ENCODE measurements at regions not wholly inside any gene's neighbourhood (a gene's known extent, or its start where the extent isn't known, plus 50 kb on each side); places are given as distances from the start of the nearest gene placed in this dataset.

DNA sequence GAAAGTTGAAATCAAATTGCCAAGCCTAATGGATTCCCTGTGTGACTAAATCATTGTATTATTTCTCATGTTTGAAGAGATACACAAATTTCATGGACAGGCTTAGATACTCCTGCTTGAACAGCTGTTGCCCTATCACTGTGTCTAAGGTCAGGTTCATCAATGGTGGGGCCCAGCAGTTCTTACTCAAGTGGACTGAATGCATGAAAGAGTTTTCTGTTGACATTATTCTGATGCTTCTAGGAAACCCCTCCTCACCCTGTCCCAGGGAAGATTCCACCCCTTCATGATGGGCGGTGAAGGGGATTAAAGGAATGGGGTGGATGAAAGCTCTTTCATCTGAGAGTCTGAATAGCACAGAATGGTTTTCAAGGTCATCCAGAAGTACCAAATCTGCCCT is 148.8 kb downstream of the INO80D start:
- no peaks in the 10 kb centered on the region for H3K4me1 ChIP-seq
- no peaks in the 10 kb centered on the region for H3K27me3 ChIP-seq
- no peaks in the 10 kb centered on the region for H3K9me3 ChIP-seq
- 96% methylated on average over 1 of the region's 1 CpG for WGBS
- no peak for TF ChIP-seq POLR2A (IDR thresholded peaks at IDR 0.05)
- no peak for TF ChIP-seq CTCF (IDR thresholded peaks at IDR 0.05)
- no peak for TF ChIP-seq POLR2AphosphoS5 (IDR thresholded peaks at IDR 0.05)
- no peak for TF ChIP-seq EP300 (IDR thresholded peaks at IDR 0.05)
- DNase-seq (ENCODE audit: low spot score in 2 of 2) = no peak
- H3K4me3 ChIP-seq = no peak overlapping the region
- H3K27ac ChIP-seq = no peak overlapping the region
- H3K36me3 ChIP-seq = no peaks in the 10 kb centered on the region

DNA sequence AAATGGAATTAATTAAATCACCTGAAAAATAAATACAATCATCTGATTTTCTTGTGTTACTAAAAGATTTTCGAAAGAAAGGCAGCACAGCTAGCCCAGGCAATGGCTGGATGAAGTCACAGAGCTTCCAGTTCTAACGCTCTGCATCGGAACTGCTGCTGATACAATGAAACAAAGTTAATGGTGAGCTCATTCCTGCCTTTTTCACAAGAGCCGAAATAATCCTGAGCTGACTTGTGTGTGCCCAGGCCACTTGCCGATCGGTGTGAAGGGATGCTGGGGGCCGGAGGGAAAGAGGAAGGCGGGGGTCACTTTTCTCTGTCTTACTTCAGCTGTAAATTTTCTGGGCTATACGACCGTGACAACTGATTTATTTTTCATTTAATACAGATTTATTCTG is 149.5 kb downstream of the INO80D start:
- no peaks in the 10 kb centered on the region for H3K27me3 ChIP-seq
- H3K36me3 ChIP-seq = no peaks in the 10 kb centered on the region
- TF ChIP-seq EP300 (IDR thresholded peaks at IDR 0.05) (no peak), CTCF (IDR thresholded peaks at IDR 0.05) (no peak), POLR2A (IDR thresholded peaks at IDR 0.05) (no peak), POLR2AphosphoS5 (IDR thresholded peaks at IDR 0.05) (no peak)
- no peak overlapping the region for H3K27ac ChIP-seq
- no peaks in the 10 kb centered on the region for H3K4me1 ChIP-seq
- 66% methylated on average over 10 of the region's 10 CpGs for WGBS
- H3K4me3 ChIP-seq = no peak overlapping the region
- H3K9me3 ChIP-seq = no peaks in the 10 kb centered on the region
- no peak for DNase-seq (ENCODE audit: low spot score in 2 of 2)

DNA sequence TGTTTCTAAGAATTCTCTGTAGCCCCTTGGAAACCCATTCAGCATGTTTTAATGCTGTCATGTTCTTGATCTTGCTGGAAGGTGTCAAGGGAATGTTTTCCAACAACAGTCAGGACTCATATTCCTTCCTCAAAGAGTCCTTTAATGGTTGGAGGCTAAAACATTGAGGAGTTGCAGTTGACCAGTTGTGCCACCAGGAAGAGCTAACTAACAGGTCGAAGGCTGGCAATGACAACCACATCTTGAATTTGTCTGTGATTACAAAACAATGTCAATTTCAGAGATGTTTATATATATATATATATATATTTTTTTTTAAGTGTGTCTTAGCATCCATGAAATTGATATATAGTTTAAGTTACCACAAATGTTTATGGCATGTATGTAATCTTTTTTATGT is 151.5 kb downstream of the INO80D start:
- WGBS = 76% methylated on average over 1 of the region's 1 CpG
- Histone ChIP-seq H3K4me1 (no peaks in the 10 kb centered on the region), H3K4me3 (no peak overlapping the region), H3K36me3 (no peaks in the 10 kb centered on the region), H3K27me3 (peaks cover 3% of the 10 kb centered on the region), H3K9me3 (no peaks in the 10 kb centered on the region), H3K27ac (no peak overlapping the region)
- DNase-seq (ENCODE audit: low spot score in 2 of 2) = no peak
- TF ChIP-seq POLR2AphosphoS5 (IDR thresholded peaks at IDR 0.05) = no peak
- no peak for TF ChIP-seq CTCF (IDR thresholded peaks at IDR 0.05)
- TF ChIP-seq EP300 (IDR thresholded peaks at IDR 0.05) = no peak
- no peak for TF ChIP-seq POLR2A (IDR thresholded peaks at IDR 0.05)

DNA sequence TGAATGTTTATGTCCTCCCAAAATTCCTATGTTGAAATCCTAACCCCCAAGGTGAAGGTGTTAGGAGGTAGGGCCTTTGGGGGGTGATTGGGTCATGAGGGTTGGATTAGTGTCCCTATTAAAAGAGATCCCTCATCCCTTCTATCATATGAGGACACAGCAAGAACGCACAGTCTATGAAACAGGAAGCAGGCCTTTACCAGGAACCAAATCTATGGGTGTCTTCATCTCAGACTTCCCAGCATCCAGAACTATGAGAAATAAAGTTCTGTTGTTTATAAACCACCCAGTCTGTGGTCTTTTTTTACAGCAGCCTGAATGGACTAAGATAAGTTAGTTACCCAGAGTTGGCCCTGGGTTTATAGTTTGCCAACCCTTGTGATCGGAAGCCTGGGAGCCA is 153.1 kb downstream of the INO80D start:
- Histone ChIP-seq H3K9me3 (no peaks in the 10 kb centered on the region), H3K36me3 (no peaks in the 10 kb centered on the region), H3K4me3 (no peak overlapping the region), H3K4me1 (no peaks in the 10 kb centered on the region), H3K27me3 (peaks cover 19% of the 10 kb centered on the region), H3K27ac (no peak overlapping the region)
- no peak for DNase-seq (ENCODE audit: low spot score in 2 of 2)
- TF ChIP-seq POLR2A (IDR thresholded peaks at IDR 0.05) (no peak), CTCF (IDR thresholded peaks at IDR 0.05) (no peak), EP300 (IDR thresholded peaks at IDR 0.05) (no peak), POLR2AphosphoS5 (IDR thresholded peaks at IDR 0.05) (no peak)
- WGBS = 92% methylated on average over 2 of the region's 2 CpGs

- no peaks in the 10 kb centered on the region for H3K36me3 ChIP-seq
- no peak for DNase-seq (ENCODE audit: low spot score in 2 of 2)
- no peak overlapping the region for H3K4me3 ChIP-seq
- peaks cover 33% of the 10 kb centered on the region for H3K27me3 ChIP-seq
- no peak for TF ChIP-seq POLR2A (IDR thresholded peaks at IDR 0.05)
- no peak for TF ChIP-seq EP300 (IDR thresholded peaks at IDR 0.05)
- no peak for TF ChIP-seq CTCF (IDR thresholded peaks at IDR 0.05)
- no peak for TF ChIP-seq POLR2AphosphoS5 (IDR thresholded peaks at IDR 0.05)
- no peaks in the 10 kb centered on the region for H3K9me3 ChIP-seq
- H3K27ac ChIP-seq = no peak overlapping the region
- no peaks in the 10 kb centered on the region for H3K4me1 ChIP-seq
- WGBS = 98% methylated on average over 3 of the region's 3 CpGs
Observed at GRCh38 chr2:205931388-205931787, 154.6 kb downstream of the INO80D start.
